Naive thymus-derived CD8-positive, alpha-beta T cell (primary cell): ENCODE measurements at regions not wholly inside any gene's neighbourhood (a gene's known extent, or its start where the extent isn't known, plus 50 kb on each side); places are given as distances from the start of the nearest gene placed in this dataset.

Experiments used
- ATAC-seq, 2 donors: fragments of 150-1000 bp; cut with Tn5 transposase in 1 of 2; sonication (Bioruptor Pico), chemical (Tn5 transposase) in 1 of 2; 1 replicate in 1 of 2; 2 replicates in 1 of 2; pipeline ENCODE4 v1.10.0; 2021; ENCODE audit warnings: mild to moderate bottlenecking in 2 of 2, moderate library complexity in 2 of 2
- POLR2A ChIA-PET: fragments of 350-600 bp; sonication (Branson Sonifier 250); formaldehyde crosslinking; loops from one replicate; lab custom pipeline; 2021; ENCODE audit warnings: antibody characterized with exemption; lab: Charles Lee
- DNase-seq, 10 donors: peaks; one replicate each; pipeline versions ENCODE4 v3.0.0 to v3.0.0-alpha.2; 2020 to 2022
- H3K27ac Mint-ChIP-seq, 10 donors: one replicate each; pipeline ENCODE4 v1.8.0; 2020 to 2022; ENCODE audit warnings: mild to moderate bottlenecking in 10 of 10, mixed read lengths in 10 of 10, moderate library complexity in 4 of 10, inconsistent platforms in 1 of 10
- H3K27me3 Mint-ChIP-seq, 5 donors: one replicate each; pipeline ENCODE4 v1.8.0; 2021 to 2022; ENCODE audit warnings: mixed read lengths in 5 of 5
- H3K36me3 Mint-ChIP-seq, 3 donors: one replicate each; pipeline ENCODE4 v1.8.0; 2020 to 2022; ENCODE audit warnings: mixed read lengths in 3 of 3, mild to moderate bottlenecking in 2 of 3, inconsistent platforms in 1 of 3
- H3K4me1 Mint-ChIP-seq, 4 donors: one replicate each; pipeline ENCODE4 v1.8.0; 2021 to 2022; ENCODE audit warnings: mixed read lengths in 4 of 4
- H3K4me3 Mint-ChIP-seq, 10 donors: one replicate each; pipeline ENCODE4 v1.8.0; 2020 to 2022; ENCODE audit warnings: mild to moderate bottlenecking in 10 of 10, mixed read lengths in 10 of 10, moderate library complexity in 6 of 10, inconsistent platforms in 1 of 10
- H3K9me3 Mint-ChIP-seq, 9 donors: one replicate each; pipeline ENCODE4 v1.8.0; 2020 to 2022; ENCODE audit warnings: mixed read lengths in 9 of 9, mild to moderate bottlenecking in 3 of 9, inconsistent platforms in 1 of 9, moderate library complexity in 1 of 9

DNA sequence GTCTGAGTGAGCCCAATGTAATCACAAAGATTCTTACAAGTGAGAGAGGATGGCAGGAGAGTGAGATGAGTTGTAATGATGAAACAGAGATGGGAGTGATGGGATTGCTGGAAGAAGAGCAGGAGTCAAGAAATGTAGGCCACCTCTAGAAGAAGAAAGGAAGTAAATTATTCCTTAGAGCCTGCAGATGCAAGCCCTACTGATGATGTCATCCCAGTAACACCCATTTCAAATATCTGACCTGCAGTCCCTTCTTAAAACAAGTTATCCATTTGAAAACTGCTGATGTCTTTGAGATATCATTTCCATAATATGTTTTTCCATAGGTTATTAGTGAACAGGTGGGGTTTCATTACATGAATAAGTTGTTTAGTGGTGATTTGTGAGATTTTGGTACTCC, 888.0 kb upstream of the SLC39A10 start:
- Mint-ChIP-seq H3K36me3 (no peaks in the 10 kb centered on the region), H3K4me3 (no peak overlapping the region), H3K27ac (no peak overlapping the region), H3K4me1 (no peaks in the 10 kb centered on the region), H3K9me3 (peaks cover 0 to 9% (median 5%) of the 10 kb centered on the region in 9 donors), H3K27me3 (peaks cover 0 to 9% (median 0%) of the 10 kb centered on the region in 5 donors)
- no peak for ATAC-seq
- POLR2A ChIA-PET, result no interaction called here
- no peak for DNase-seq

DNA sequence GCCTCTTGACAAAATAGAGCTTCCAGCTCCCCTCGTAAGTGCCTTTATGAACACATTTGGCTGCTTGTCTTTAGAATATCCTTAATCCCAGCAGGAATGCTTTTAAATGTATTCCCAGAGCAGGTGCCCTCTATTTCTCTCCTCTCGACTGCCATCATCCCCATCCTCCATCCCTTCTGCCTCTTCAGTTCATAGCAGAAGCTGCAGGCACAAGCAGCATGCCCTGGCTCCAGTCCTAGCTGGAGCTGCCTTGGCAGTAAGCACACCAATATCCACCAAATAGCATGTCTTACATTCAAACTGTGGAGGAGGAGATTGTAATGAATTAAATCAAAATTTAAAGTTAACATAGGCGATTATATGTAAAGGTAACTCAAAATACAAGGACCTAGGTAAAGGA, 891.3 kb upstream of the SLC39A10 start:
- DNase-seq, result no peak
- H3K9me3 Mint-ChIP-seq, result peaks cover 0 to 7% (median 2%) of the 10 kb centered on the region in 9 donors
- H3K36me3 Mint-ChIP-seq, result no peaks in the 10 kb centered on the region
- ATAC-seq, result no peak
- H3K27me3 Mint-ChIP-seq, result no peaks in the 10 kb centered on the region
- no peak overlapping the region for H3K4me3 Mint-ChIP-seq
- H3K27ac Mint-ChIP-seq, result no peak overlapping the region
- POLR2A ChIA-PET, result no interaction called here
- no peaks in the 10 kb centered on the region for H3K4me1 Mint-ChIP-seq

DNA sequence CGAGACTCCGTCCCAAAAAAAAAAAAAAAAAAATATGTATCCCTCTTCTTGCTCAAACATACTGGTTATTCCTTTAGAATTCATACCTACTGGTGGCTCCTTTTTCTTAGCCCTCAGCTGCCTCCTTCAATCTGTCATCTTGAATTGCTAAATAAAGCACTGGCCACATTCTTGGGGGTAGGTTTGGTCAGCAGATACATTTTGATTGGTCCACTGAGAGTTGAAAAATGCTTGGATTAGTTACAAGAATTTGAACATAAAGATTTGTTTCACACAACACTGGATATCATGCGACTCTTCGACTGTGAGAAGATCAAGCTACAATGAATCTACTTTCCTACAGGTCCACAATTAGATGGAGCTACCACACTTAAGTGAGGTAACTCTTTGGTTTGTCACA, 906.1 kb upstream of the SLC39A10 start:
- H3K27ac Mint-ChIP-seq, result no peak overlapping the region
- DNase-seq (no peak), ATAC-seq (no peak)
- H3K4me3 Mint-ChIP-seq, result no peak overlapping the region
- no peaks in the 10 kb centered on the region for H3K36me3 Mint-ChIP-seq
- peaks cover 0 to 3% (median 0%) of the 10 kb centered on the region in 9 donors for H3K9me3 Mint-ChIP-seq
- POLR2A ChIA-PET, result no interaction called here
- peaks cover 0 to 2% (median 0%) of the 10 kb centered on the region in 4 donors for H3K4me1 Mint-ChIP-seq
- peaks cover 0 to 4% (median 0%) of the 10 kb centered on the region in 5 donors for H3K27me3 Mint-ChIP-seq

DNA sequence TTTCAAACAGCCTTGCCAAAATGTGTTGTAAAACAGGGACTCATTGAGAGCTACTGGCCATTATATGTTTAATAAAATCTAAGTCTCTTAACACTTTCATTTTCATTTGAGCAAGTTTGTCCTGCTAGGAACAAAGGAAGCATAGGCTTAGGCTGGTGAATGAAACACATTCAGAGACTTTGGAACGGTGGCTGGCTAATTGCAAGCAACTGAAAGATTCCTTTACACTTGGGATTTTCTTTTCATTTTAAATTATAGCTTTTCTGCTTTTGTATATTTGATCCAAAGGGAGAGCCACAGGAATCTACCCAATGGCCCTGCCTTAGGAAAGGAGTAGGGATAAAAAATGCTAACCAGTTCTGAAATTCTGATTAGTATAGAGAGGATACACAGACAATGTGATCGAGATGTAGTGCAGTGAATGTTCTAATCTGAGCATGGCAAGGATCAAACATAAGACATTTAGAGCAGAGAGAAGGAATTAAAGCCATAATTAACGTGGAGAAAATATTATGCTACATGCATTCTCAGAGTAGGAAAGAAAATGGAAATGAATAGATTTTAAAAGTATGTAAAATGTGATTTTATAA, 911.4 kb upstream of the SLC39A10 start:
- peaks cover 0 to 8% (median 0%) of the 10 kb centered on the region in 5 donors for H3K27me3 Mint-ChIP-seq
- no peak overlapping the region for H3K27ac Mint-ChIP-seq
- no peaks in the 10 kb centered on the region for H3K9me3 Mint-ChIP-seq
- no peaks in the 10 kb centered on the region for H3K4me1 Mint-ChIP-seq
- ATAC-seq (no peak), DNase-seq (no peak)
- H3K4me3 Mint-ChIP-seq, result no peak overlapping the region
- POLR2A ChIA-PET, result no interaction called here
- H3K36me3 Mint-ChIP-seq, result no peaks in the 10 kb centered on the region

DNA sequence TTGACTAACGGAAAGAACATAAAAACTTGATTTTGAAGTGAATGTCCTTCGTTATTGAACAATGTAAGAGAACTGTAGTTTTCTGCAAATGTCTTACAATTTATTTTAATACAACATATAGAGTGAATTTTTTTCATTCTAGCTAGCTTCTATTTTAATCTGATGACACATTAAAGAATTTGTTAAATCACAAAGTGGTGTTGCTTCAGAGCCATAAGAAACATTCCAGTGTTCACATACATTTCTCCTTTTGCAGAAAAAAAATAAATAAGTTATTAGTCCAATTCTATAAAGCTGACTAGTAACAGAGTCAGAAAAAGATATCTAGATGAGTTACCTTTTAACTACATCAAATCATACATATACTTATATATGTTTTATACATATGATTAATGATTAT, 914.3 kb upstream of the SLC39A10 start:
- Mint-ChIP-seq H3K9me3 (peaks cover 0 to 1% (median 0%) of the 10 kb centered on the region in 9 donors), H3K27me3 (peaks cover 0 to 7% (median 0%) of the 10 kb centered on the region in 5 donors), H3K4me1 (no peaks in the 10 kb centered on the region), H3K36me3 (no peaks in the 10 kb centered on the region), H3K4me3 (no peak overlapping the region), H3K27ac (no peak overlapping the region)
- no peak for ATAC-seq
- POLR2A ChIA-PET, result no interaction called here
- DNase-seq, result no peak

DNA sequence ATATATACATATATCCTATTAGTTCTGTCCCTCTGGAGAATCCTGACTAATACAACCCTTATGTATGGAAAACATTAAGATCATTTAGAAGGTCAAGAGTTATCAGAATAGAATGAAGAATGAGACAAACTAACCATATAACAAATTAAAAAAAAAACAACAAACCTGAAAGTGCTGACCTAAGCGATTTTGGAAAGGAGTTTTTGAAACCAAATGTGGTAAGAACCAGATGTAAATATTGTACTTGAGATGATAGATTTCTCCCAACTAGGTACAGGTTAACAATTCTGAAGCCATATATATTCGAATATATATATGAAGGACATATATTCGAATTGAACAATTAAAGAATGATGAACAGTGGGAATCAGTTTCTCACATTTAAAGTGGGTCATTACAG, 917.8 kb upstream of the SLC39A10 start:
- no peak for DNase-seq
- ATAC-seq, result no peak
- peaks cover 0 to 8% (median 4%) of the 10 kb centered on the region in 9 donors for H3K9me3 Mint-ChIP-seq
- no peaks in the 10 kb centered on the region for H3K36me3 Mint-ChIP-seq
- no peaks in the 10 kb centered on the region for H3K4me1 Mint-ChIP-seq
- no peak overlapping the region for H3K27ac Mint-ChIP-seq
- no peak overlapping the region for H3K4me3 Mint-ChIP-seq
- peaks cover 0 to 8% (median 0%) of the 10 kb centered on the region in 5 donors for H3K27me3 Mint-ChIP-seq
- POLR2A ChIA-PET, result no interaction called here

DNA sequence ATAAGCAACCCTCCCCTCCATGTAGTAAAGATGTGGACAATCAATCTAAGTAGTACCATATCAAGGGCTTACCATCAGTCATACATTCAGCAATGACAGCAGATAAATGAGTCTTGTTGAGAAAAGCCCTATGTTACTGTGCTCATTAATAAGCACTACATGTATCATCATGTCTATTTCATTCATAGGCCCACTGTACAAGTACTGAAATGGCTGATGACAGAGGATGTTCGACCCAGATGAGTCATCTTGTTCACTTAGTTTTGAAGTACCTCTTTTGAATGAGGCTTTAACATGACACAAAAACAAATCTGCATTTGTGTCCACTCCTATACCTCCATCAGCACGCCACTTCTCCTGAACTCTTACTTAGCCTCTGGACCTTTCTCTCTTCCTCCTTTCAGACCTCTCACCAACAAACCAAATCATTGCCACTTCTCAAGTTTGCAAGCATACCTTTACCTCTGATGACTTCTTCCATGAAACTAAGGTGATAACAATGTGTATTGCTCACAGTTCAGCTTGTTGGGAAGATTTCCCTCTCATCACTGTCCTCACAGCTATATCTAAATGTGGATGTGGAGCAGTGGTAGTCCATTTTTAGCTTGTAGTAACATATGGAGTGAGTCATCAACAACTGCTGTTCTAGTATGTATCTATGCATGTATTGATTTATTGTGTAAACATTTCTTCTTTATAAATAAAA, 921.0 kb upstream of the SLC39A10 start:
- ATAC-seq (no peak), DNase-seq (no peak)
- Mint-ChIP-seq H3K9me3 (peaks cover 0 to 11% (median 4%) of the 10 kb centered on the region in 9 donors), H3K27ac (no peak overlapping the region), H3K4me1 (no peaks in the 10 kb centered on the region), H3K27me3 (peaks cover 0 to 8% (median 0%) of the 10 kb centered on the region in 5 donors), H3K4me3 (no peak overlapping the region), H3K36me3 (no peaks in the 10 kb centered on the region)
- POLR2A ChIA-PET, result no interaction called here

DNA sequence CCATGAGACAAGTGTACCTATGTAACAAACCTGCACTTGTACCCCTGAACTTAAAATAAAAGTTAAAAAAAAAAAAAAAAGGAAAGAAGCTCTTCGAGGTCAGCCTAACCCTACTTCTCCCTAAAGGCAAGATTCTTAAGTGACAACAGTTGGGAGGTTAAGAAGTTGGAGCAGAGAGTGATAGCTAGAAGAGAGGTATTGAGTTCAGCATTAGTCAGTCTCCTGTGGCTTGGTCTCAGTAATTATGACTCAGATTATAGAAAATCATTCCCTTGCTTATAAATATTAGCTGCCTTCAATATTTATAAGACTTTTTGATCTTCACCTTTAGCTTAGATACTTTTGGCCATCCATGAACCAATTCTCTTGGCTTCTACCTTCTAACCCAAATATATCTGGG, 926.8 kb upstream of the SLC39A10 start:
- DNase-seq, result no peak
- H3K27me3 Mint-ChIP-seq, result peaks cover 0 to under 1% (median 0%) of the 10 kb centered on the region in 5 donors
- peaks cover 0 to 9% (median 0%) of the 10 kb centered on the region in 9 donors for H3K9me3 Mint-ChIP-seq
- no peak for ATAC-seq
- H3K36me3 Mint-ChIP-seq, result no peaks in the 10 kb centered on the region
- POLR2A ChIA-PET, result no interaction called here
- H3K4me1 Mint-ChIP-seq, result no peaks in the 10 kb centered on the region
- H3K4me3 Mint-ChIP-seq, result no peak overlapping the region
- no peak overlapping the region for H3K27ac Mint-ChIP-seq

DNA sequence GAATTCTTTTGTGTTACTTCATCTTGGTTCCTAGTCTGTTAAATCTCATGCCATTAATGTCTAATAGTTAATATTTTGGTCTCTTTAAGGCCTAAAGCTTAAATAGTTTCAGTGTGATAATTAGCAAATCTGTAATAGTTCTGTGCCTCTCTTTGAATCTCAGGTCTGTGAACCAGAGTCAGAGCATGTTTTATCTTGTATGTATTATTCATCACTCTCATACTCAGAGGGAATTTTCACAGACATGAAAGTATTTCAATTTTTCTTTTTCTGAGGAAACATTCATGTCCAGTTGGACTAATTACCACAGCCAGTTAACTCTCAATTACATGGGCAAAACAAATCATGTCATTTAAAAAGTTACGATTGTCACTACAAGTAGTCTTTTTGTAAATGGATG, 931.9 kb upstream of the SLC39A10 start:
- ATAC-seq, result no peak
- Mint-ChIP-seq H3K27ac (no peak overlapping the region), H3K27me3 (peaks cover 0 to 3% (median 0%) of the 10 kb centered on the region in 5 donors), H3K36me3 (no peaks in the 10 kb centered on the region), H3K9me3 (peaks cover 0 to 3% (median 0%) of the 10 kb centered on the region in 9 donors), H3K4me3 (no peak overlapping the region), H3K4me1 (no peaks in the 10 kb centered on the region)
- DNase-seq, result no peak
- POLR2A ChIA-PET, result no interaction called here

DNA sequence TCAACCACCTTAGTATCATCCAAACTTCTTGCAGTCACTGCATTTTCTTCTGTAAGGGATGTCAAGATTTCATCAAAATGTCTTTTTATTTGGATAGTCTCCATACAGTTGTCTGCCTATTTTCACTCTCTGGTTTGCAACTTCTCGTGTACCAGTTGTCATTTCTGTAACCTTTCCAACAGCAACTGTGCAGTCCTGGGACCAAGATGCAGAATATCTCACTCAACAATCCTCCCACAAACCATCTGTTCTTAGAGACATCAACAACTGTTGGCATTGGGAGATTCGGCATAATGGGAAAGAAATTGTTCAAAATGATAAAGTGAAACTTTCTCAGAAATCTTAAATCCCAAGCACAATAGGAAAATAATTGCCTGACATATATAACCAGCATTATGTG, 933.6 kb upstream of the SLC39A10 start:
- Mint-ChIP-seq H3K27ac (no peak overlapping the region), H3K4me3 (no peak overlapping the region), H3K4me1 (no peaks in the 10 kb centered on the region), H3K9me3 (no peaks in the 10 kb centered on the region), H3K36me3 (no peaks in the 10 kb centered on the region), H3K27me3 (peaks cover 0 to 3% (median 0%) of the 10 kb centered on the region in 5 donors)
- ATAC-seq, result no peak
- POLR2A ChIA-PET, result no interaction called here
- DNase-seq, result no peak

DNA sequence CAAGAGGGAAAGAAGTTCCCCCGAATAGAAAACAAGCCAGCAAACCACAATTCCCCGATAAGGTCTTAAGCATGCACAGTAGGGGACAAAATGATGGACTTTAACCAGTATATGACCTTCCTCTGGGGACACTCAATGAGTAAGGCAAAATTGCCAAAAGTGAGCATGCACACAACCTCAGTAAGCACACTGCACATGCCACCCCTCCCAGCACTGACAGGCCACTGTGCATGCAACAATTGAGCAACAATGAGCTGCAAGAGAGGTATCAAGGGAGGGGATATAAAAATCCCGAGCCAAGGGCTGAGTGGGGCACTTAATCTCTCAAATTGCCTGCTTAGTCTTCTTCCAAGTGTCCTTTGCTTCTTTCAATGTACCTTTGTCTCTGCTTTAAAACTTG, 935.8 kb upstream of the SLC39A10 start:
- POLR2A ChIA-PET, result no interaction called here
- H3K36me3 Mint-ChIP-seq, result no peaks in the 10 kb centered on the region

DNA sequence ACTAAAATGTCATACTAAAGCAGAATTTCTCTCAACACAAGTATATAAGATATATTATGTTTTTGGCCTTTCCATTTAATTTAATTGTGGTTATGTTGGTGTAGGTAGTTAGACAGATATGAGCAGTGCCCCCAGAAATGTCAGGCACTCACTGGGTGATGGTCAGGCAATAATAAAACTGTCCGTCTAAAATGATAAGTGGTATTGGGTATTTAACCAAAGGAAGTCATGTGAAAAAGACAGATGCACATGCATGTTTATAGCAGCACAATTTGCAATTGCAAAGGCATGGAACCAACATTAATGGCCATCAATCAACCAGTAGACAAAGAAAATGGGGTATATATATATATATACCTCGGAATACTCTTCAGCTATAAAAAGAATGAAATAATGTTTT, 936.6 kb upstream of the SLC39A10 start:
- no peak overlapping the region for H3K27ac Mint-ChIP-seq

More for the DNA sequence above, 935.8 kb upstream of the SLC39A10 start:
- ATAC-seq (no peak), DNase-seq (no peak)
- peaks cover 0 to 3% (median 0%) of the 10 kb centered on the region in 5 donors for H3K27me3 Mint-ChIP-seq
- no peaks in the 10 kb centered on the region for H3K4me1 Mint-ChIP-seq
- H3K27ac Mint-ChIP-seq, result no peak overlapping the region
- H3K9me3 Mint-ChIP-seq, result no peaks in the 10 kb centered on the region
- H3K4me3 Mint-ChIP-seq, result no peak overlapping the region

DNA sequence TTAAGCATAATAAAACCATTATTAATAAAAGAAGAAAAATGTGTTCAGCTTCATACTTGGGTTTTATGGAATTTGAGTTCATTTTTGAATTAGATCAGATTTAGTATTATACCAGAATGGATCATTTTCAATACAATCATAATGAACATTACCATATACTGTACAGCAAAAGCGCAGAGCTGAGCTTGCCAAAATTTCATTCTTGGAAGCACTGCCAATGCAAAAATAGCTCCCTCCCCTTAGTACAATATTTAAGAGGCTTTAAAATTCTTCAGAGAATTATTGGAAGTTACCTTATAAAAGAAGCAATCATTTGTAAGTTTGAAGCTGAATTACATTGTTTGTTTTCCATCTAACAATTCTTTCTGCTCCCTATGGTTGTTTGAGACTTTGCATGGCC, 938.1 kb upstream of the SLC39A10 start:
- peaks cover 0 to 1% (median 0%) of the 10 kb centered on the region in 9 donors for H3K9me3 Mint-ChIP-seq
- no peaks in the 10 kb centered on the region for H3K36me3 Mint-ChIP-seq
- POLR2A ChIA-PET, result no interaction called here
- DNase-seq (no peak), ATAC-seq (no peak)
- H3K4me3 Mint-ChIP-seq, result no peak overlapping the region
- H3K27me3 Mint-ChIP-seq, result peaks cover 0 to 3% (median 0%) of the 10 kb centered on the region in 5 donors
- H3K4me1 Mint-ChIP-seq, result no peaks in the 10 kb centered on the region
- H3K27ac Mint-ChIP-seq, result no peak overlapping the region

More for the DNA sequence above, 936.6 kb upstream of the SLC39A10 start:
- no peak for ATAC-seq
- Mint-ChIP-seq H3K27me3 (peaks cover 0 to 3% (median 0%) of the 10 kb centered on the region in 5 donors), H3K4me3 (no peak overlapping the region), H3K4me1 (no peaks in the 10 kb centered on the region), H3K36me3 (no peaks in the 10 kb centered on the region), H3K9me3 (no peaks in the 10 kb centered on the region)
- DNase-seq, result no peak
- POLR2A ChIA-PET, result no interaction called here
